ENCODE measurements at regions not wholly inside any gene's neighbourhood (a gene's known extent, or its start where the extent isn't known, plus 50 kb on each side); places are given as distances from the start of the nearest gene placed in this dataset.

- no peaks in the 10 kb centered on the region for H3K27me3 Mint-ChIP-seq
- DNase-seq (peak in 1 of 2 donors; percentile 55), ATAC-seq (peak; percentile 16)
- peak overlapping the region; percentile 40 to 65 for H3K4me3 Mint-ChIP-seq
- H3K27ac Mint-ChIP-seq: peak overlapping the region; percentile 83 to 89
- peaks cover 5 to 7% of the 10 kb centered on the region in 2 donors for H3K9me3 Mint-ChIP-seq
- peaks cover 95% of the 10 kb centered on the region for H3K4me1 Mint-ChIP-seq
Observed at GRCh38 chr1:234841710-234842231, 231.8 kb upstream of the IRF2BP2 start.

GRCh38 chr1:234841281-234841680 lies 231.3 kb upstream of the IRF2BP2 start:
- DNase-seq: no peak
- Mint-ChIP-seq H3K4me3 (peak overlapping the region; percentile 40 to 65), H3K4me1 (peaks cover 96% of the 10 kb centered on the region), H3K27me3 (no peaks in the 10 kb centered on the region), H3K9me3 (peaks cover 5 to 7% of the 10 kb centered on the region in 2 donors), H3K27ac (peak overlapping the region; percentile 83 to 89)
- no peak for ATAC-seq

GRCh38 chr1:234840843-234841242 lies 230.9 kb upstream of the IRF2BP2 start:
- H3K27ac Mint-ChIP-seq: peak overlapping the region in 1 of 2 donors; percentile 21
- no peaks in the 10 kb centered on the region for H3K27me3 Mint-ChIP-seq
- H3K4me1 Mint-ChIP-seq: peaks cover 93% of the 10 kb centered on the region
- DNase-seq: peak in 1 of 2 donors; percentile 52
- H3K9me3 Mint-ChIP-seq: peaks cover 5 to 7% of the 10 kb centered on the region in 2 donors
- ATAC-seq: no peak
- H3K4me3 Mint-ChIP-seq: peak overlapping the region in 1 of 2 donors; percentile 37

GRCh38 chr1:234840253-234840652 lies 230.3 kb upstream of the IRF2BP2 start:
- Mint-ChIP-seq H3K4me1 (peaks cover 87% of the 10 kb centered on the region), H3K4me3 (peak overlapping the region in 1 of 2 donors; percentile 37), H3K27ac (peak overlapping the region in 1 of 2 donors; percentile 21), H3K27me3 (no peaks in the 10 kb centered on the region), H3K9me3 (peaks cover 0 to 7% of the 10 kb centered on the region in 2 donors)
- no peak for ATAC-seq
- DNase-seq: no peak

GRCh38 chr1:234839663-234840062 lies 229.7 kb upstream of the IRF2BP2 start:
- Mint-ChIP-seq H3K9me3 (peaks cover 0 to 7% of the 10 kb centered on the region in 2 donors), H3K27me3 (no peaks in the 10 kb centered on the region), H3K4me1 (peaks cover 81% of the 10 kb centered on the region), H3K27ac (no peak overlapping the region), H3K4me3 (no peak overlapping the region)
- ATAC-seq: no peak
- no peak for DNase-seq

- H3K9me3 Mint-ChIP-seq: peaks cover 0 to 7% of the 10 kb centered on the region in 2 donors
- DNase-seq (no peak), ATAC-seq (no peak)
- H3K4me3 Mint-ChIP-seq: no peak overlapping the region
- peaks cover 73% of the 10 kb centered on the region for H3K4me1 Mint-ChIP-seq
- no peaks in the 10 kb centered on the region for H3K27me3 Mint-ChIP-seq
- no peak overlapping the region for H3K27ac Mint-ChIP-seq
Observed at GRCh38 chr1:234838820-234839219, 228.8 kb upstream of the IRF2BP2 start.

GRCh38 chr1:234838182-234838581 lies 228.2 kb upstream of the IRF2BP2 start:
- peaks cover 67% of the 10 kb centered on the region for H3K4me1 Mint-ChIP-seq
- H3K27ac Mint-ChIP-seq: no peak overlapping the region
- ATAC-seq (no peak), DNase-seq (no peak)
- H3K27me3 Mint-ChIP-seq: no peaks in the 10 kb centered on the region
- no peak overlapping the region for H3K4me3 Mint-ChIP-seq
- peaks cover 0 to 7% of the 10 kb centered on the region in 2 donors for H3K9me3 Mint-ChIP-seq

GRCh38 chr1:234837713-234838112 lies 227.7 kb upstream of the IRF2BP2 start:
- DNase-seq (no peak), ATAC-seq (no peak)
- H3K27me3 Mint-ChIP-seq: no peaks in the 10 kb centered on the region
- peaks cover 0 to 7% of the 10 kb centered on the region in 2 donors for H3K9me3 Mint-ChIP-seq
- peak overlapping the region in 1 of 2 donors; percentile 83 for H3K27ac Mint-ChIP-seq
- H3K4me3 Mint-ChIP-seq: no peak overlapping the region
- peaks cover 62% of the 10 kb centered on the region for H3K4me1 Mint-ChIP-seq

- Mint-ChIP-seq H3K27me3 (no peaks in the 10 kb centered on the region), H3K4me3 (no peak overlapping the region), H3K9me3 (peaks cover 0 to 7% of the 10 kb centered on the region in 2 donors), H3K27ac (no peak overlapping the region), H3K4me1 (peaks cover 54% of the 10 kb centered on the region)
- DNase-seq (no peak), ATAC-seq (no peak)
Observed at GRCh38 chr1:234836776-234837357, 226.9 kb upstream of the IRF2BP2 start.

GRCh38 chr1:234836045-234836681 lies 226.2 kb upstream of the IRF2BP2 start:
- no peak for DNase-seq
- Mint-ChIP-seq H3K27me3 (no peaks in the 10 kb centered on the region), H3K27ac (no peak overlapping the region), H3K4me1 (peaks cover 46% of the 10 kb centered on the region), H3K9me3 (peaks cover 0 to 7% of the 10 kb centered on the region in 2 donors), H3K4me3 (no peak overlapping the region)
- no peak for ATAC-seq

GRCh38 chr1:234835239-234835638 lies 225.3 kb upstream of the IRF2BP2 start:
- no peaks in the 10 kb centered on the region for H3K27me3 Mint-ChIP-seq
- ATAC-seq: no peak
- no peak overlapping the region for H3K27ac Mint-ChIP-seq
- peaks cover 0 to 7% of the 10 kb centered on the region in 2 donors for H3K9me3 Mint-ChIP-seq
- no peak for DNase-seq
- no peak overlapping the region for H3K4me3 Mint-ChIP-seq
- H3K4me1 Mint-ChIP-seq: peaks cover 44% of the 10 kb centered on the region

- Mint-ChIP-seq H3K27ac (no peak overlapping the region), H3K9me3 (peaks cover 0 to 7% of the 10 kb centered on the region in 2 donors), H3K4me1 (peaks cover 47% of the 10 kb centered on the region), H3K27me3 (no peaks in the 10 kb centered on the region), H3K4me3 (no peak overlapping the region)
- DNase-seq: no peak
- no peak for ATAC-seq
Observed at GRCh38 chr1:234833646-234834045, 223.7 kb upstream of the IRF2BP2 start.

GRCh38 chr1:234833118-234833517 lies 223.1 kb upstream of the IRF2BP2 start:
- DNase-seq (no peak), ATAC-seq (no peak)
- H3K4me3 Mint-ChIP-seq: no peak overlapping the region
- H3K27me3 Mint-ChIP-seq: no peaks in the 10 kb centered on the region
- peaks cover 47% of the 10 kb centered on the region for H3K4me1 Mint-ChIP-seq
- no peak overlapping the region for H3K27ac Mint-ChIP-seq
- H3K9me3 Mint-ChIP-seq: peaks cover 0 to 6% of the 10 kb centered on the region in 2 donors

GRCh38 chr1:234827656-234828055 lies 217.7 kb upstream of the IRF2BP2 start:
- Mint-ChIP-seq H3K4me3 (no peak overlapping the region), H3K4me1 (peaks cover 28% of the 10 kb centered on the region), H3K9me3 (no peaks in the 10 kb centered on the region), H3K27ac (no peak overlapping the region), H3K27me3 (peaks cover 6% of the 10 kb centered on the region)
- ATAC-seq (no peak), DNase-seq (no peak)

GRCh38 chr1:234827181-234827580 lies 217.2 kb upstream of the IRF2BP2 start:
- no peak for ATAC-seq
- H3K4me3 Mint-ChIP-seq: no peak overlapping the region
- H3K27ac Mint-ChIP-seq: peak overlapping the region in 1 of 2 donors; percentile 69
- H3K9me3 Mint-ChIP-seq: no peaks in the 10 kb centered on the region
- no peak for DNase-seq
- peaks cover 6% of the 10 kb centered on the region for H3K27me3 Mint-ChIP-seq
- H3K4me1 Mint-ChIP-seq: peaks cover 28% of the 10 kb centered on the region

GRCh38 chr1:234826352-234826751 lies 216.4 kb upstream of the IRF2BP2 start:
- peaks cover 6% of the 10 kb centered on the region for H3K27me3 Mint-ChIP-seq
- H3K9me3 Mint-ChIP-seq: no peaks in the 10 kb centered on the region
- no peak overlapping the region for H3K4me3 Mint-ChIP-seq
- no peak for ATAC-seq
- H3K4me1 Mint-ChIP-seq: peaks cover 28% of the 10 kb centered on the region
- DNase-seq: no peak
- no peak overlapping the region for H3K27ac Mint-ChIP-seq

All from stimulated activated naive CD8-positive, alpha-beta T cell treated with anti-CD3 and anti-CD28 coated beads, Interleukin-15, amount 100 ng/mL, for 72 hours (primary cell).